Lower lobe of right lung (tissue), 2 donors: ENCODE measurements at regions not wholly inside any gene's neighbourhood (a gene's known extent, or its start where the extent isn't known, plus 50 kb on each side); places are given as distances from the start of the nearest gene placed in this dataset.

Experiments used
- ATAC-seq, 2 donors: fragments of 200-7000 bp; cut with Tn5 transposase; one replicate each; pipeline ENCODE4 v1.9.1; 2020 to 2022; ENCODE audit warnings: mild to moderate bottlenecking in 2 of 2, moderate library complexity in 2 of 2
- DNase-seq: peaks from one replicate; pipeline ENCODE4 v3.0.0-alpha.2; 2020
- H3K27ac ChIP-seq: fragments of 200-600 bp; one replicate; pipeline ENCODE4 v1.8.0; 2022
- H3K27me3 ChIP-seq: fragments of 200-600 bp; one replicate; pipeline ENCODE4 v1.8.0; 2022; ENCODE audit warnings: low read depth
- H3K36me3 ChIP-seq: fragments of 200-600 bp; one replicate; pipeline ENCODE4 v1.8.0; 2022; ENCODE audit warnings: mild to moderate bottlenecking
- H3K4me1 ChIP-seq: fragments of 200-600 bp; one replicate; pipeline ENCODE4 v1.8.0; 2022
- H3K4me3 ChIP-seq: fragments of 200-600 bp; one replicate; pipeline ENCODE4 v1.8.0; 2022; ENCODE audit warnings: mild to moderate bottlenecking
- H3K9me3 ChIP-seq: fragments of 200-600 bp; one replicate; pipeline ENCODE4 v1.8.0; 2022
- CTCF ChIP-seq: fragments of 200-600 bp; IDR thresholded peaks from one replicate; pipeline ENCODE4 v1.8.0; 2022; ENCODE audit warnings: antibody characterized with exemption, mild to moderate bottlenecking
- intact Hi-C: fragments of 100-400 bp; cut with DNase I; formaldehyde crosslinking; loops from one replicate; pipeline ENCODE4 v1.11.0; 2022
- donor health status: DM: no; HTN: yes; CAD: no; lungs with severe emphysema.

- H3K27ac ChIP-seq, result no peak overlapping the region
- ATAC-seq (no peak), DNase-seq (no peak)
- intact Hi-C loops, result no loop called here
- no peak overlapping the region for H3K4me3 ChIP-seq
- H3K9me3 ChIP-seq, result no peaks in the 10 kb centered on the region
- no peaks in the 10 kb centered on the region for H3K27me3 ChIP-seq
- H3K36me3 ChIP-seq, result no peaks in the 10 kb centered on the region
- H3K4me1 ChIP-seq, result no peaks in the 10 kb centered on the region
- no peak for TF ChIP-seq CTCF
Observed at GRCh38 chr3:154753101-154753500, 323.1 kb upstream of the GPR149 start.

GRCh38 chr3:154749514-154749913 is 319.5 kb upstream of the GPR149 start:
- TF ChIP-seq CTCF, result no peak
- ATAC-seq, result no peak
- intact Hi-C loops, result no loop called here

GRCh38 chr3:154745929-154746328 is 315.9 kb upstream of the GPR149 start:
- Histone ChIP-seq H3K4me3 (no peak overlapping the region), H3K36me3 (no peaks in the 10 kb centered on the region), H3K4me1 (no peaks in the 10 kb centered on the region), H3K27me3 (no peaks in the 10 kb centered on the region), H3K27ac (no peak overlapping the region), H3K9me3 (no peaks in the 10 kb centered on the region)
- TF ChIP-seq CTCF, result no peak
- intact Hi-C loops, result no loop called here
- DNase-seq, result no peak
- no peak for ATAC-seq

More at GRCh38 chr3:154749514-154749913, 319.5 kb upstream of the GPR149 start:
- Histone ChIP-seq H3K9me3 (no peaks in the 10 kb centered on the region), H3K27me3 (no peaks in the 10 kb centered on the region), H3K4me3 (no peak overlapping the region), H3K27ac (no peak overlapping the region), H3K4me1 (no peaks in the 10 kb centered on the region), H3K36me3 (no peaks in the 10 kb centered on the region)
- DNase-seq, result no peak

- Histone ChIP-seq H3K27me3 (no peaks in the 10 kb centered on the region), H3K36me3 (no peaks in the 10 kb centered on the region), H3K9me3 (no peaks in the 10 kb centered on the region), H3K27ac (no peak overlapping the region), H3K4me1 (no peaks in the 10 kb centered on the region), H3K4me3 (no peak overlapping the region)
- intact Hi-C loops, result no loop called here
- ATAC-seq (no peak), DNase-seq (no peak)
- no peak for TF ChIP-seq CTCF
Observed at GRCh38 chr3:154745122-154745521, 315.1 kb upstream of the GPR149 start.

- ATAC-seq (no peak), DNase-seq (no peak)
- H3K4me3 ChIP-seq, result no peak overlapping the region
- no peak overlapping the region for H3K27ac ChIP-seq
- H3K4me1 ChIP-seq, result no peaks in the 10 kb centered on the region
- no peaks in the 10 kb centered on the region for H3K9me3 ChIP-seq
- no peak for TF ChIP-seq CTCF
- no peaks in the 10 kb centered on the region for H3K36me3 ChIP-seq
- intact Hi-C loops, result no loop called here
- H3K27me3 ChIP-seq, result no peaks in the 10 kb centered on the region
Observed at GRCh38 chr3:154743418-154743817, 313.4 kb upstream of the GPR149 start.

- ATAC-seq, result no peak
- H3K4me1 ChIP-seq, result no peaks in the 10 kb centered on the region
- no peaks in the 10 kb centered on the region for H3K9me3 ChIP-seq
Observed at GRCh38 chr3:154734468-154734867, 304.5 kb upstream of the GPR149 start.

More at GRCh38 chr3:154734468-154734867, 304.5 kb upstream of the GPR149 start:
- H3K27ac ChIP-seq, result no peak overlapping the region
- H3K4me3 ChIP-seq, result no peak overlapping the region
- intact Hi-C loops, result no loop called here
- TF ChIP-seq CTCF, result no peak
- H3K36me3 ChIP-seq, result no peaks in the 10 kb centered on the region
- DNase-seq, result no peak
- H3K27me3 ChIP-seq, result no peaks in the 10 kb centered on the region
